ENCODE measurements at regions not wholly inside any gene's neighbourhood (a gene's known extent, or its start where the extent isn't known, plus 50 kb on each side); places are given as distances from the start of the nearest gene placed in this dataset.
"Not testable (repeated sequence)": the region's sequence is repeated elsewhere in the genome, so short reads cannot be mapped to it uniquely, and the experiment has no call there.

DNA sequence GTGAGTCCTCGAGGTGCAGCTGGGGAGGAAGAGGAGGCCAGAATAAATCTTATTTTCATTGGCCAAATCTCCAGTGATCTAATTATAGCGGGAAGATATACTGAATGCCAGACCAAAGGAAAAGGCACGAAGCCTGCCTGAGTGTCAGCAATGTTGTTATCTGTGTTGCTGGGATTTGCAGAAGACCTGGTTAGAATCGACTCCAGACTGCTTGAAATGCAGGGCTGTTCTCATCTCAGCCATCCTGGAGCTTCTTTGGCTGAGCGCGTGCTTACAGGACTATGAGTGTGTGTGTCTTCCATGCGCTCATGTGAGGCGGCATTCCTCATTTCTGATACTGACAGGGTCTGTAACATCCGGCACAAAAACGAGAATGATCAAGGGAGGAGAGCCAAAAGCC is 81.2 kb downstream of the TSN start:
- TF ChIP-seq, protein P1, sequence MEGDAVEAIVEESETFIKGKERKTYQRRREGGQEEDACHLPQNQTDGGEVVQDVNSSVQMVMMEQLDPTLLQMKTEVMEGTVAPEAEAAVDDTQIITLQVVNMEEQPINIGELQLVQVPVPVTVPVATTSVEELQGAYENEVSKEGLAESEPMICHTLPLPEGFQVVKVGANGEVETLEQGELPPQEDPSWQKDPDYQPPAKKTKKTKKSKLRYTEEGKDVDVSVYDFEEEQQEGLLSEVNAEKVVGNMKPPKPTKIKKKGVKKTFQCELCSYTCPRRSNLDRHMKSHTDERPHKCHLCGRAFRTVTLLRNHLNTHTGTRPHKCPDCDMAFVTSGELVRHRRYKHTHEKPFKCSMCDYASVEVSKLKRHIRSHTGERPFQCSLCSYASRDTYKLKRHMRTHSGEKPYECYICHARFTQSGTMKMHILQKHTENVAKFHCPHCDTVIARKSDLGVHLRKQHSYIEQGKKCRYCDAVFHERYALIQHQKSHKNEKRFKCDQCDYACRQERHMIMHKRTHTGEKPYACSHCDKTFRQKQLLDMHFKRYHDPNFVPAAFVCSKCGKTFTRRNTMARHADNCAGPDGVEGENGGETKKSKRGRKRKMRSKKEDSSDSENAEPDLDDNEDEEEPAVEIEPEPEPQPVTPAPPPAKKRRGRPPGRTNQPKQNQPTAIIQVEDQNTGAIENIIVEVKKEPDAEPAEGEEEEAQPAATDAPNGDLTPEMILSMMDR (IDR thresholded peaks at IDR 0.05; ENCODE audit: unreplicated experiment in 3 of 3), result no peak

DNA sequence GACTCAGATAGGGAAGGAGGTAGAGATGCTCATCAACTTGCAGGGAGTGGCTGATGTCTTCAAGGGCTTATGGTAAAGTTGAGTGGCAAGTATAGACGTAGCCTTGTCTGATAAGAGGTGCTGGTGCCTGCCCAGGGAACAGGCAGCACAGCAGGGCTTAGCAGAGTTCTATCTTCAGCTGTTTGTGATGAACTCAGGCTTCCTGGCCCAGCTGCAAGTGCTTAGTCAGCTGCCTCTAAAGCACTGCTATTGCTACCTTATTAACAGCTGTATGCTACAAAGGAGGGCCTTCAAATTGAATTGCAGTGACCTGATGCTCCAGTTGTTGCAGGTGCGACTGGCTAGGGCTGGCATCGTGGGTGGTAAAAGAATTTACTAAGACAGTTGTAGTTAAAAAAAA is 82.1 kb downstream of the TSN start:
- Mint-ChIP-seq H3K4me1 (peaks cover 2% of the 10 kb centered on the region), H3K4me3 (no peak overlapping the region), H3K9me3 (peaks cover 15% of the 10 kb centered on the region), H3K27me3 (ENCODE audit: low read depth) (peaks cover 17% of the 10 kb centered on the region), H3K27ac (no peak overlapping the region), H3K36me3 (ENCODE audit: low read depth) (no peaks in the 10 kb centered on the region)
- TF ChIP-seq, protein P1 (IDR thresholded peaks at IDR 0.05; ENCODE audit: unreplicated experiment in 3 of 3), result no peak

More for the DNA sequence above, 81.2 kb downstream of the TSN start:
- Mint-ChIP-seq H3K4me3 (no peak overlapping the region), H3K36me3 (ENCODE audit: low read depth) (no peaks in the 10 kb centered on the region), H3K27ac (no peak overlapping the region), H3K27me3 (ENCODE audit: low read depth) (peaks cover 13% of the 10 kb centered on the region), H3K4me1 (peaks cover 10% of the 10 kb centered on the region), H3K9me3 (peaks cover 15% of the 10 kb centered on the region)

DNA sequence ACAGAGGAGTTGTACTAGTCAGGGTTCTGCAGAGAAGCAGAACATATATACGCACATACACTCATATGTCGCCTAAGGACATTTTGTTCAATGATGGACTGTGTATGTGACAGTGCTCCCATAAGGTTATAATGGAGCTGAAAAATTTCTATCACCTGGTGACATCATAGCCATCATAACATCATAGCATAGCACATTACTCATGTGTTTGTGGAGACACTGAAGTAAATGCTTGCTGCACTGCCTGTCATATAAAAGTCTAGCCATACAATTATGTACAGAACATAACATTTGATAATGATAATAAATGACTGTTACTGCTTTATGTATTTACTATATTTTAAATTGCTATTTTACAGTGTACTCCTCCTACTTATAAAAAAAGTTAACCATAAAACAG is 83.1 kb downstream of the TSN start:
- TF ChIP-seq, protein P1 (IDR thresholded peaks at IDR 0.05; ENCODE audit: unreplicated experiment in 3 of 3), result no peak
- Mint-ChIP-seq H3K4me1 (no peaks in the 10 kb centered on the region), H3K27me3 (ENCODE audit: low read depth) (peaks cover 24% of the 10 kb centered on the region), H3K9me3 (peaks cover 15% of the 10 kb centered on the region), H3K4me3 (no peak overlapping the region), H3K36me3 (ENCODE audit: low read depth) (no peaks in the 10 kb centered on the region), H3K27ac (no peak overlapping the region)

DNA sequence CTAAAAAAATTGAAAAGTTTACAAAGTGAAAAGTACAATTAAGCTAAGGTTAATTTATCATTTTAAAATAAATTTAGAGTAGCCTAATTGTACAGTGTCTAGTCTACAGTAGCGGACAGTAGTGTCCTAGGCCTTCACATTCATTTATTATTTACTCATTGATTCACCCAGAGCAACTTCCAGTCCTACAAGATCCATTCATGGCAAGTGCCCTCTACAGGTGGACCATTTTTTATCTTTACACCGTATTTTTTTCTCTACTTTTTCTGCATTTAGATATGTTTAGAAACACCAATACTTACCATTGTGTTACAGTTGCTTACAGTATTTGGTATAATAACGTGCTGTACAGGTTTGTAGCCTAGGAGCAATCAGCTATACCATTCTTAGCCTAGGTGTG is 84.1 kb downstream of the TSN start:
- H3K4me1 Mint-ChIP-seq, result no peaks in the 10 kb centered on the region
- no peak overlapping the region for H3K4me3 Mint-ChIP-seq
- H3K9me3 Mint-ChIP-seq, result peaks cover 18% of the 10 kb centered on the region
- TF ChIP-seq, protein P1 (IDR thresholded peaks at IDR 0.05; ENCODE audit: unreplicated experiment in 3 of 3), result no peak
- no peaks in the 10 kb centered on the region for H3K36me3 Mint-ChIP-seq (ENCODE audit: low read depth)
- H3K27me3 Mint-ChIP-seq (ENCODE audit: low read depth), result peaks cover 26% of the 10 kb centered on the region
- H3K27ac Mint-ChIP-seq, result no peak overlapping the region

DNA sequence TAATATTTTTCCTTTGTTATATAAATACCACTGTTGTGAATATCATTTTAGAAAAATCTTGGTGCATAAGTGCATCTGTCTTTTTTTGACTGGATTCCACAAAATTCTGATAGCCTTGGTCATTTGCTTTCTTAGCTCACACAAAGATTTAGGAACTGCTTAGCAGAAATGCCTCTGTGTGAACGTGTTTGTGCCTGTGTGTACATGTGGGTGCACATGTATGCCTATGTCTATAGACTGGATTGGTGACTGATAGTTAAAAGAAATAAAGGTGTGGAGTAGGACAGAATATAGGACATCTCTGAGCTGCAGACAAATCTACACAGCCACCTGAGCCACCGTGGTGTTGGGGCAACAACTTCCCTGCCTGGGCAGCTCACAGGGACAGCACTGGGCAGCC is 93.8 kb downstream of the TSN start:
- TF ChIP-seq, protein P1 (IDR thresholded peaks at IDR 0.05; ENCODE audit: unreplicated experiment in 3 of 3), result no peak
- H3K4me1 Mint-ChIP-seq, result no peaks in the 10 kb centered on the region
- H3K27me3 Mint-ChIP-seq (ENCODE audit: low read depth), result peaks cover 16% of the 10 kb centered on the region
- peaks cover 5% of the 10 kb centered on the region for H3K9me3 Mint-ChIP-seq
- H3K27ac Mint-ChIP-seq, result no peak overlapping the region
- H3K36me3 Mint-ChIP-seq (ENCODE audit: low read depth), result no peaks in the 10 kb centered on the region
- H3K4me3 Mint-ChIP-seq, result no peak overlapping the region

DNA sequence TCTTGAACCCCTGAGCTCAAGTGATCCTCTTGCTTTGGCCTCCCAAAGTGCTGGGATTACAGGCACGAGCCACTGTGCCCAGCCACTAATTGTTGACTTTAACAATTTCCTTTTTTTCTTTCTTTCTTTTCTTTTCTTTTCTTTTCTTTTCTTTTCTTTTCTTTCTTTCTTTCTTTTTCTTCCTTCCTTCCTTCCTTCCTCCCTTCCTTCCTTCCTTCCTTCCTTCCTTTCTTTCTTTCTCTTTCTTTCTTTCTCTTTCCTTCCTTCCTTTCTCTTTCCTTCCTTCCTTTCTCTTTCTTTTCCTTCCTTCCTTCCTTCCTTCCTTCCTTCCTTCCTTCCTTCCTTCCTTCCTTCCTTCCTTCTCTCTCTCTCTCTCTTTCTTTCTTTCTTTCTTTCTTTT is 97.7 kb downstream of the TSN start:
- H3K36me3 Mint-ChIP-seq (ENCODE audit: low read depth); H3K27ac Mint-ChIP-seq; H3K27me3 Mint-ChIP-seq (ENCODE audit: low read depth); H3K4me3 Mint-ChIP-seq; H3K4me1 Mint-ChIP-seq: not testable (repeated sequence)
- peaks cover 15% of the 10 kb centered on the region for H3K9me3 Mint-ChIP-seq
